ENCODE measurements at regions not wholly inside any gene's neighbourhood (a gene's known extent, or its start where the extent isn't known, plus 50 kb on each side); places are given as distances from the start of the nearest gene placed in this dataset.

GRCh38 chr3:81419228-81419627 lies 342.2 kb downstream of the GBE1 start:
- Histone ChIP-seq H3K4me2 (ENCODE audit: low read length) (no peak overlapping the region), H3K9me3 (ENCODE audit: low read length) (no peaks in the 10 kb centered on the region), H3K9me2 (ENCODE audit: insufficient read depth, low read length) (no peaks in the 10 kb centered on the region), H3K36me3 (ENCODE audit: insufficient read depth, low read length) (no peaks in the 10 kb centered on the region), H4K20me1 (ENCODE audit: insufficient read depth, low read length) (no peaks in the 10 kb centered on the region), H3K4me3 (ENCODE audit: low read depth, low read length, poor library complexity, severe bottlenecking) (no peak overlapping the region), H3K79me2 (ENCODE audit: insufficient read depth, low read depth, low read length) (no peaks in the 10 kb centered on the region), H3K27ac (ENCODE audit: low read depth, low read length, poor library complexity, severe bottlenecking) (no peak overlapping the region), H3K4me1 (ENCODE audit: insufficient read depth, low read length, poor library complexity, severe bottlenecking) (no peaks in the 10 kb centered on the region), H2AFZ (ENCODE audit: low read length) (no peak overlapping the region)
- DNase-seq (ENCODE audit: low spot score), result peak; percentile 2
- intact Hi-C loops (cut with micrococcal nuclease; ENCODE audit: unreplicated experiment), result no loop called here
- BruUV-seq (replicated peaks), result no TSS peak
- ChIA-PET POLR2A (interaction anchor here (1.2 to 3.3 kb wide), 2 partner anchors 9 to 80 kb away, joined by 4 to 9 read pairs; no protein-coding TSS in a partner anchor), CTCF (ENCODE audit: unreplicated experiment) (no interaction called here)
- peak; percentile 73 for TF ChIP-seq CTCF (conservative IDR thresholded peaks at IDR 0.05; ENCODE audit: low read length)
- TF ChIP-seq EZH2phosphoT487 (IDR thresholded peaks at IDR 0.05; ENCODE audit: borderline replicate concordance, low read depth, low read length), result no peak

DNA sequence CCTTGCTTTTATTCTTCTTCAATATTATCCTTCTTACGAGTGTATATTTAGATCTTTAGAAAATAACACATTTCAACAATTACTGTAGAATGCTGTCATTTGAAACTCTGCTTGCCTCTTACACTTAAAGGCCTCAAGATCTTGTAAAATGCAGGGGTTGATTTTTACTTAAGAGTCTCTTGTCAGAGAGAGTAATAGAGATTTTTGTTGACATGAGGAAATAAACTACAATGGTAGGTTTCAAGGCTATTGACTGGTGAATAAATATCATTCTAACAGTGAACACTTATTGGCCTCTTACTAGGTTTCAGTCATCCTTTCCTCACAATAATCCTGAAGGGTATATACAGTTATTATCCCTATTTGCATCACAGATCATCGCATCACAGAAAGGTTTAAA lies 344.6 kb downstream of the GBE1 start:
- Histone ChIP-seq H3K36me3 (ENCODE audit: insufficient read depth, low read length) (no peaks in the 10 kb centered on the region), H3K4me3 (ENCODE audit: low read depth, low read length, poor library complexity, severe bottlenecking) (no peak overlapping the region), H3K4me2 (ENCODE audit: low read length) (no peak overlapping the region), H3K27ac (ENCODE audit: low read depth, low read length, poor library complexity, severe bottlenecking) (no peak overlapping the region), H2AFZ (ENCODE audit: low read length) (no peak overlapping the region), H3K9me3 (ENCODE audit: low read length) (no peaks in the 10 kb centered on the region), H4K20me1 (ENCODE audit: insufficient read depth, low read length) (no peaks in the 10 kb centered on the region), H3K9me2 (ENCODE audit: insufficient read depth, low read length) (no peaks in the 10 kb centered on the region), H3K4me1 (ENCODE audit: insufficient read depth, low read length, poor library complexity, severe bottlenecking) (no peaks in the 10 kb centered on the region), H3K79me2 (ENCODE audit: insufficient read depth, low read depth, low read length) (no peaks in the 10 kb centered on the region)
- no TSS peak for BruUV-seq (replicated peaks)
- POLR2A ChIA-PET, result no interaction called here
- TF ChIP-seq CTCF (conservative IDR thresholded peaks at IDR 0.05; ENCODE audit: low read length), result no peak
- TF ChIP-seq EZH2phosphoT487 (IDR thresholded peaks at IDR 0.05; ENCODE audit: borderline replicate concordance, low read depth, low read length), result no peak
- intact Hi-C loops (cut with micrococcal nuclease; ENCODE audit: unreplicated experiment), result no loop called here
- no peak for DNase-seq (ENCODE audit: low spot score)
- CTCF ChIA-PET (ENCODE audit: unreplicated experiment), result no interaction called here

DNA sequence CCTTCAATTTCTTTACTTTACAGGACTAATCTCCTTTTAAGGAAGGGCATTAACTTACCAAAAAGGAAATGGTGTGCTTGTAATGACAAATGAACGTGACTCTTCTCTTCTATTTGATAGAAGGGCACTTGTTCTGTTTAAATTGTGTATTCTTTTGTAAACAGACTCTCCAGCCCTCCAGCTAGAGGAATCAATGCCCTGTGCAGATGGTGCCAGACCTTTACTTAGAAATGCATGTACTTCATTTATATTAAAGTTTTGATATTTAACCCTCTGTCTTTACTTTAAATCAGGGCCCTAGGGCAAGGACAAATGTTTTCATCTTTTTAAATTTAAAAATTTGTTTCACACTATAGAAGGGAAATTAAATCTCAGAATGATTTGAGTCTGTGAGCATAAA lies 355.1 kb downstream of the GBE1 start:
- H3K9me3 ChIP-seq (ENCODE audit: low read length), result no peaks in the 10 kb centered on the region
- TF ChIP-seq EZH2phosphoT487 (IDR thresholded peaks at IDR 0.05; ENCODE audit: borderline replicate concordance, low read depth, low read length), result no peak
- POLR2A ChIA-PET, result interaction anchor here (0.6 kb wide), 1 partner anchor 396 kb away, joined by 3 read pairs; no protein-coding TSS in a partner anchor

More for the DNA sequence above, 355.1 kb downstream of the GBE1 start:
- CTCF ChIA-PET (ENCODE audit: unreplicated experiment), result no interaction called here
- H3K79me2 ChIP-seq (ENCODE audit: insufficient read depth, low read depth, low read length), result no peaks in the 10 kb centered on the region
- no peak overlapping the region for H3K4me3 ChIP-seq (ENCODE audit: low read depth, low read length, poor library complexity, severe bottlenecking)
- intact Hi-C loops (cut with micrococcal nuclease; ENCODE audit: unreplicated experiment), result no loop called here
- H2AFZ ChIP-seq (ENCODE audit: low read length), result no peak overlapping the region
- no peaks in the 10 kb centered on the region for H3K36me3 ChIP-seq (ENCODE audit: insufficient read depth, low read length)
- no peaks in the 10 kb centered on the region for H3K9me2 ChIP-seq (ENCODE audit: insufficient read depth, low read length)
- no peak for DNase-seq (ENCODE audit: low spot score)
- no peaks in the 10 kb centered on the region for H4K20me1 ChIP-seq (ENCODE audit: insufficient read depth, low read length)
- H3K4me1 ChIP-seq (ENCODE audit: insufficient read depth, low read length, poor library complexity, severe bottlenecking), result no peaks in the 10 kb centered on the region
- no peak overlapping the region for H3K27ac ChIP-seq (ENCODE audit: low read depth, low read length, poor library complexity, severe bottlenecking)
- BruUV-seq (replicated peaks), result no TSS peak
- H3K4me2 ChIP-seq (ENCODE audit: low read length), result no peak overlapping the region
